COR-L47 (cell line): ENCODE measurements at regions not wholly inside any gene's neighbourhood (a gene's known extent, or its start where the extent isn't known, plus 50 kb on each side); places are given as distances from the start of the nearest gene placed in this dataset.
"Not testable (repeated sequence)": the region's sequence is repeated elsewhere in the genome, so short reads cannot be mapped to it uniquely, and the experiment has no call there.

Source experiments
- DNase-seq: peaks from one replicate; lab custom pipeline; 2025; lab: John Stamatoyannopoulos, UW

DNA sequence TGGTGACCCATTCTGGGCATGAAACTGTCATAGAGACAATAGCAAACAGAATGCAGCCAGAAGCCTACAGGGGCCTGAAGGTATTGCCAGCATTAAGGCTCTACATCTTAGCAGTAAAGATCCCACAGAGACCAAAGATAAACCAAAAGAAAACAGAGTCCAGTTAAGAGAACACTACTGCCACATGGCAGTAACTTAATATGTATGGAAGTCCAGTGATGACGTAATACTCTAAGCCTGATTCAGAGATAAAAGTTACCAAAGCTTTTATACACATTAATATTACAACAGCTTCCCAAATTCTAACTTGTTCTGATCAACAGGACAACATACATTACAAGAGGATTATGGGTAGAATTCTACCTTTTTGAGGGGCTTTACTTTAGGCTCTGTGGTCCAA is 371.5 kb downstream of the PRELID2 start:
- no peak for DNase-seq

DNA sequence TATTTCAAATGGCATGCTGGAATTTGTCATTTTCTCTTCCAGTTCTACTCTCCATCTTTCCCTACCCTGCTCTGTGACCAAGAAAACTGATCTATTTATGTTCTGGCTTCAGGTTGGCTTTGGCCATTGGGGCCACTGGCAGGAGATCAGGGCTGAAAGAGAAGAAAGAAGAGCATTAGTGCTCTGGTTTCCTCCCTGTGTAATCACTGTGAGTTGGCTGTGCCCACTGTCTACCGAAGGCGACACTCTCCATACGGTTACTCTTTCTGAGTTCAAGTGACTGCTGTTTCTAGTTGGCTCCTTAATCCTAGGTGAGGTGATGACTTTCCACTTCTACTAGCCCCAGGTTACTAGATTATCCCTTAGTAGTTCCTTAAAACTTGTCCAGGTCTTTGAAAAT is 372.6 kb downstream of the PRELID2 start:
- DNase-seq: no peak

DNA sequence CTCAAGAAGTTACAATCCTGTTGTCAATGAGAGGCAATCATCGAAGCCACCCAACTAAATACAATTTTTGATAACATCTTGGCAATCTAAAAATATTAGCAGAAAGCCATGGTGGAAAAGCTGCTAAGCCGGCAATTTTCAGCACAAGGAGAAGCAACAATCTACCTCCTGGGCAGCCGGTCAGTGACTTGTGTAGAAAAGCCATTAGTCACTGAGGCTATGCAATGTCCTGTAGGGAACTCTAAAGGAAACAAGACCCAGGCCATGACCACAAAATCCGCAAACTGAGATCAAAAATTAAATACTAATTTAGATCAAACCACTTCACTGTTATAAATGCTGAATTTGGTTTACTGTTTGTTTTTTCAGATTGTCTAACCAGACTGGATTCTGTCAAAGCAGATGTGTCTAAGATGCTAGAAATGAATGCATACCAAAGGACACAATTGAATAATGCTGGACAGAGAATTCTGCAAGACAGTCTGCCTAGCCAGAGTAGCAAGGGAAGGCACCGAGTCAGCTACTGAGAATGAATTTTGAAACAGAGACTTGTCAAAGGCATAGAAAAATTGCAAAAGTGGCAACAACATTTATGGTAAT is 384.8 kb downstream of the PRELID2 start:
- DNase-seq: no peak

DNA sequence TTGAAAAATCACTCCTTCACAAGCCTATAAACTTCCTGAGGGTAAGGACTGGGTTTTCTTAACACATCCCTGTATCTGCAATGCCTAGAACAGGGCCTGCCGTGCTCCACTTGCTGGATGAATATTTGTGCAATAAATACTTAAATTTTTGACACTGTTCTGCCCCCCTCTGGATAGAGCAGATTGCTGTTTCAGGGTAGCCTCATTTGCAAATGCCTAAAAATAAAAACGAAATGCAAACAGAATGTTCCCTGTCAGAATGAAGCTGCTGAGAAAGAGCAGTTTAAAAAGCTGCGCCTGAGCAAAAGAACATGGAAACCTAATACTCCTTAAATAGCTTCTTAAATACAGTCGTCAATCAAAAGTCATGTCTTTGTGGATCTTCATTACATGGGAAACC is 385.3 kb downstream of the PRELID2 start:
- DNase-seq: no peak

DNA sequence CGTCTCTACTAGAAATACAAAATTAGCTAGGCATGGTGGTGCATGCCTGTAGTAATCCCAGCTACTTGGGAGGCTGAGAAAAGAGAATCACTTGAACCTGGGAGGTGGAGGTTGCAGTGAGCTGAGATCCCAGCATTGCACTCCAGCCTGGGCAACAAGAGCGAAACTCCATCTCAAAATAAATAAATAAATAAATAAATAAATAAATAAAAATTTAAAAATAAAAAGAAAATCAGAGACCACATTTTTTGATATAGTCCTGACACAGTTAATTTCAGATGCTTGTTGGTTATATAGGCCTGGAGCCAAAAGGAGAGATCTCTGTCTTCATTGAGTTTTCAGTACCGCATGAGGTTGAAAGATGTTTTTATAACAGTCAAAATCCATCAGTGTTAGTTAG is 388.3 kb downstream of the PRELID2 start:
- DNase-seq: not testable (repeated sequence)

DNA sequence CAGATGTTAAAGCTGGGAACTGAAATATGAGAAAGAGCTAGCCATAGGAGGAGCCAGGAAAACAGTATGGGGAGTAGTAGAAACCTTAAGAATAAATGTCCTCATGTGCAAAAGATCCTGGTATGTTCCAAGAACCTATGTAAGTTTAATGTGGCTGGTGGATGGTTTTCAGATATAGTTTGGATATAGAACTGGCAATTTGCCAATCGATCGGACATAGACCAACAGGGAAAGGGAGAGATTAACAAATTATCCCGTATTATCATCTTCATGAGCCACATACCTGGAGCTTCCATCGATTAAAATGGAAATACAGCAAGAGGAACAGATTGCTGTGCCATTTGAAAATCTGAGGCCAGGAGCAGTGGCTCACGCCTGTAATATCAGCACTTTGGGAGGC is 388.7 kb downstream of the PRELID2 start:
- DNase-seq: no peak

DNA sequence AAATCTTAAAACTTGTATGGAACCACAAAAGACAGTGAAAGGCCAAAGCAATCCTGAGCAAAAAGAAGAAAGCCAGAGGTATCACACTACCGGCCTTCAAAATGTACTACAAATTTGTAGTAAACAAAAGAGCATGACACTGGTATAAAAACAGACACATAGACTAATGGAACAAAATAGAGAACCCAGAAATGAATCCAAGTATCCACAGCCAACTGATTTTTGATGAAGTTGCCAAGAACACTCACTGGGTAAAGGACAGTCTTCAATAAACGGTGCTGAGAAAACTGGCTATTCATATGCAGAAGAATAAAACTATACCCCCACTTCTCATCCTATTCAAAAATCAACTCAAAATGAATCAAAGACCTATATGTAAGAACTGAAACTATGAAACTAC is 390.1 kb downstream of the PRELID2 start:
- DNase-seq: no peak

DNA sequence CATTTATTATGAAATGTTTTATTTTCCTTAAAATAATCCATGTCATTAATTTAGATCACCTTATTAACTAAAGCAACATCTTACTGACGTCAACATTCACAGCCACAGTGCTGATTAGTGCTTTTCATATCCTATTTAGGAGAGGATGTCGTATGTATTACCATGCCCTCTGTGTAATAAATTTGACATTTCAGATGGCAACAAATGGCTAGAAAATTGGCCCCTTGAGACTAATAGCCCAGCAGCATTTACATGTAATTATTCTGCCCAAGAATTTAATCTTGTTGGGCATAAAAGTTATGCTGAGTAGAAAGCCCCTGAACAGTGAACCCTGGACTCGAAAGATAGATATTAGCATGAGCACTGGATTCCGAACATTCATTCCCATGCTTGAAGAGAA is 391.2 kb downstream of the PRELID2 start:
- DNase-seq: no peak

DNA sequence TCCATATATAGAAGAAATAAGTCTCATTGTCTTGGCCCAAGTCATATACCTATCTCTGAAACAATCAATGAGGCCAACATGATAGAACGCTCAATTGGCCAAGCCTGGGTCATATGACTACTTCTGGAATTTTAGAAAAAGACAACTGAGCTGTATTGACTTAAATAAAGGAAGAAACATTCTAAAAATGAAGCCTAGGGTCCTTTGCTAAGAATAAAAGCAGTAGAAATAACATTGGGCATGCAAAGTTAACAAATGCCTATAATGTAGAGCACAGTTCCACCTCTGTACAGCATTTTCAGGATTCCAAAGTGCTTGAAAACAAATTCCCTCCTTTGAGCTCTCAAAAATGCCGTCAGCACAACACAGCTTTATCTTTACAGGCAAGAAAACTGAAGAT is 391.8 kb downstream of the PRELID2 start:
- DNase-seq: no peak

DNA sequence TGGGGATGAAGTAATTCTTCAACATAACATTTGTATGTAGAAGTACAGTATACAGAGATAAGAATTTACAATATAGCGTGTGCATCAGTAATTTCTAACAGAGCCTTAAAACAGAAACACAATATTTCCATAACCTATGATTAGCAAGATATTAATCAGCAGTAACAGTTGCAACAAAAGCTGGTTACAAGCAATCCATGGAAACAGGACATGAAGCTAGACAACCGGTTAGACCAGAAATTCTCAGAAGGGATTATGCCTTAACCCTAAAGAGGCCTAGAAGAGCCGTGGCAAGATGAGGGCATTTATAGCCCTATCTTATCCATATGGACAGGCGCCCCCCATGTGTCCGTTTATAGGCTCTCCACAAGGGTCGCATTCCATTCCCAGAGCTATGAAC is 392.5 kb downstream of the PRELID2 start:
- not testable (repeated sequence) for DNase-seq

DNA sequence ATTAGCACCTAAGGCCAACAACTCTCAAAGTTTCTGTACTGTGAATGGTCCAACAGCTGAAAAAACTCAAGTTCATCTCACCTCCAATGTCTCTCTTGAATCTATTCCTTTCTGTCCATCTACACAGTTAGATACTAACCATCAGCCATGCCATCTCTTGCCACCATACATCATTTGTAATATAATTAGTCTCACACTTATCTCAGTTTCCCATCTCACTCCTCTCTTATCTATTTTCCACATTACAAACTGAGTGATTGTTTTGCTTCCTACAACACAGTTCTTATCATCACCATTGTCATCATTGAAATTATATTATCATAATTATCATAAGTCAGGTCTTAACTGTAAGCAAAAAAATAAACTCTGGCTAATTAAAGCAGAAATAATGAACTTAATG is 393.9 kb downstream of the PRELID2 start:
- DNase-seq: no peak

DNA sequence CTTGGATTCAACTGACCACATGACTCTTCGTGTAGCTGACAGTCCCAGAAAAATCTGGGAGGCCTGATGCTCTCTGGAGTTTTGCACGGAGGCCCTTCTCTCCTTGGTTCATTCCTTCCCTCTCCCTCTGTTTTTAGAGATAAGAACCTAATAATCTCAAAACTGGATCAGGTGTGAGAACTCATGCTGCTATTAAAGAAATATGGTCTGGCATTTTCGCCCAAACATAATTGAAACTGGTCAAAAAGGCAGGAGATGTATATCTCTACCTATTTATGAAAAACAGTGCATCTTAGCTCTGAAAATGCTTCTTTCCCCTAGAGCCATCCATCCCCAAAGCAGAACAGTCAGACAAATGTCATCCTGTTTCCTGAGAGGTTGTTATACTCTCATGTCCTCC is 397.5 kb downstream of the PRELID2 start:
- DNase-seq: no peak

DNA sequence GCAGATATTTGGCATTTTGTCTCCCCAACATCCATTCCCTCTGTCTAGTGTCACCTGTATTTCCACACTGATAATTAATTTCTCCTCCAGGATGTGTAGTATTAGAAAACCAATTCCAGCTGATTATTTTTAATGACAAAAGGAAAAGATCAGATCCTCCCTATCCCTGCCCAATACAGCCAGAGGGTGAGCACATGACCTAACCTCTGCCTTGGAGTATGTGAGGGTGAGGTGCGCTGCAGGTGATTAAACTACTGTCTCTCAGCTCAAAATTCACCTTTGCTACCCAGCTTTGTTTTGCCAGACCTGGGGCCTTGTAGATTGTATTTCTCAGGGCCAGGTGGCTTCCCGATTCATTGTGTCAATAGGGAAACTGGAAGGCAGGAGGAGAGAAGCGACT is 402.1 kb downstream of the PRELID2 start:
- DNase-seq: no peak

DNA sequence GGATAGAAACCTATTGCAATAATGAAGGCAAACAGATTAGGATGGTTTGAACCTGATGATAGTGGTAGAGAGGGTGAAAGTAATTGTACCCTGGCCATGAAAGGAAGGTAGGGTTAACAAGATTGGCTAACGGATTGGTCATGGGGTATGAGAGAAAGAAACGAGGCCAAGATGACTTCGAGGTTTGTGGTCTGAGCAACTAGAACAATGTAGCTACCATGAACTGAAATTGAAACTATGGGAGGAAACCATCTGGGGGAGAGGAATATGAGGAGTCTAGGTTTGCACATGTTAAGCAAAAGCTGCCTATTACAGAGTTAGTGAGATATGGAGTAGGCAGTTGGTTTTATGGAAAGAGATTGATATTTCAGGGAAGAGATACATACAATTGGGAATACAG is 406.0 kb downstream of the PRELID2 start:
- DNase-seq: no peak

DNA sequence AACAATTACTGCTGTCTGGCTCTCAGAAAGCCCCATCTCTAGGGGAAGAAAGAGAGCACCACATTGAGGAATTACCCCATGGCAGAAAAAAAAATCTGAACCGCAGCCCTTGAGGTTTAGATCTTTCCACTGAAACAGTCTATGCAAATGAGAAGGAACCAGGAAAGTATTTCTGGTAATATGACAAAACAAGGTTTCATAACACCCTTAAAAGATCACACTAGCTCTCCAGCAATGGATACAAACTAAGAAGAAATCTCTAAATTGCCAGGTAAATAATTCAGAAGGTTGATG is 427.1 kb downstream of the PRELID2 start:
- DNase-seq: no peak

DNA sequence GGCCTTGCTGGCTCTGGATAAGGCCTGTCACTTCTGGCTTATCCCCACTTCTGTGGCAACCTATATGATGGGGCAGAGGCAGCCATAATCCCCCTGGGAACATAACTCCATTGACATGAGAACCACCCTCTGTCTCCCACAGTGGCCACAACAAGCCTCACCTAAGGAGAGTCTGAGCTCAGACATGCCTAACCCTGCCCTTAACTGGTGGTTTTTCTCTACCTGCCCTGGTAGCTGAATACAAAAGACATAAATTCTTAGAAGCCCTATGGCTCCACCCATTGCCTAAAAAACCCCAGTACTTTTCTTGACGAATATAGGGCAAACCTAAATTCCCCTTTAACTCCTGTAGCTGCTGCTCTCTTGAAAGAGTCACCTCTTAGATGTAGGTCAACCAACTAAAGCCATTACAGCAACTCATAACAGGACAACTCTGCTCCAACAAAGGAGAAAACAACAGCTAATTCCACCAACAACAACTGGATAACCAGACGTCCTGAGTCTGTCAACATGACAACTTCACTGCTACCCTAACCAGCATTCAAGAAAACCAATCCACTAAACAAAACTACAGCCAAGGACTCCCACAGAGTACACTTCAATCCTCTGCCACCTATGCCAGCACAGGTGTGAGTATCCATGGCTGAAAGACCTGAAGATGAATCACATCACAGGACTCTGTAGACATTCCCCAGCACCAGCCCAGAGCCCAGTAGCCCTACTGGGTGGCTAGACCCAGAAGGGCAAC is 427.7 kb downstream of the PRELID2 start:
- DNase-seq: no peak

DNA sequence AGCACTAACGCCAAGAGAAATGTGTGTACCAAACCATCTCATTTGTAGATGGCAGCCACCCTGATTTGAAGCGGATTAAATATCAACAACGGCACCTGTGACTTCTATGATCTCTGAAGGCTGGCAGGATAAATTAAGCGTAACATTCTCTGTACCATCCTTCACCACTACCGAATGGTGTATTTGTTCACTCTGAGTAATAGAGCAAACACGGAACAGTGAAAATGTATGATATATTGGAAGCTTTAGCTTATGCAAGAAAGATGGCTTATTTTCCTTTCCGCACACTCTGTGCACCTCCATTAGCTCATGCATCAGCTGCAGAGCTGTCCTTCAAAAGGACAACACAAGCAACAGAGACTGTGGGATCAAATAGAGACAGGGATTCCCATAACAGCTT is 431.1 kb downstream of the PRELID2 start:
- no peak for DNase-seq

DNA sequence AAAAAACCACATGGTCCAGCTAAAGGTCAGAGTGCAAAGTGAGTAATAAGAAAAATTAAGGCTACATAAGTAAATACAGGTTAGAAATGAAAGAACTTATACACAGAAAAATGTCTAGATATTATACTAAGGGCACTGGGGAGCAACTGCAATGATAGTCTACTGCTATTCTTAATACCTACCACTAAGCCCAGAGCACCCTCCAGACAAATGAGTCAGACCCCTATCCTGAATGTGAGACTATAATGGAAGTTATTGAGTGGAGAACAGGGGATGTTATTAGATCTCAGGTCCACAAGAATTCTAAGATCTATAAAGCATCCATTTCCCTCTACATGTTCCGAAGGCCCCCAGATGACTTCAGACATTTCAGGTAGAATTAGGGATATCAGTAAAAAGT is 438.3 kb downstream of the PRELID2 start:
- DNase-seq: no peak

DNA sequence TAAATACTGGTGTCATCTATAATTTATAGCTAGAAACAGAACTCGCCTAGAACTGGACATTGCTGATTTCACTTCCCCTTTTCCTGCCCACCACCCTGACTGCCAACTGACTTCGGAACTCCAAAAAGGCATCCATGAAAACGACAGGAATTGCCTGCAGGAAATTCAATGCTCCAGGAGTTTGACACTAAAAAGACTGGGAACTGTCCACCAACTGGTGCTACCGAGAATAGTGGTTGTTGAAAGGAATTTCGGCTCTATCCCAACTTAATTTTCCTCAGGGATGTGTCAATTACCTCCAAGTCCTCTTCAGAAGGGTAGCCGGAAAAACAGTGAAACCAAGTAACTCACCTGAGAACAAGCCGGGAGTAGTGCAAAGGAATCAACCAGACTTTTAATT is 440.0 kb downstream of the PRELID2 start:
- not testable (repeated sequence) for DNase-seq

DNA sequence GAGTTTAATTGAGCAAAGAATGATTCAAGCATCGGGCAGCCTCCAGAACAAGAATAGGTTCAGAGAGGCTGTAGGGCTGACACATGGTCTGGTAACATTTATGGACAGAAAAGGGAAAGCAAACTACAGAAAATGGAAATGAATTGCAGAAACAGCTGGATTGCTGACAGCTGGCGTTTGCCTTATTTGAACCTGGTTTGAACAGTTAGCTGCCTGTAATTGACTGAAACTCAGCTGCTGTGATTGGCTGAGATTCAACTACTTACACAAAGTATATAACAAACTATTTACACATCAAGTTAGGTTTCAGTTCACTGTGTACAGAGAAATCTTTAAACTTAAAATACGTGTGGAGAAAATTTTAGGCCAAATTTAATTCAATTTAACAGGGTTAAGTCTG is 441.7 kb downstream of the PRELID2 start:
- no peak for DNase-seq

DNA sequence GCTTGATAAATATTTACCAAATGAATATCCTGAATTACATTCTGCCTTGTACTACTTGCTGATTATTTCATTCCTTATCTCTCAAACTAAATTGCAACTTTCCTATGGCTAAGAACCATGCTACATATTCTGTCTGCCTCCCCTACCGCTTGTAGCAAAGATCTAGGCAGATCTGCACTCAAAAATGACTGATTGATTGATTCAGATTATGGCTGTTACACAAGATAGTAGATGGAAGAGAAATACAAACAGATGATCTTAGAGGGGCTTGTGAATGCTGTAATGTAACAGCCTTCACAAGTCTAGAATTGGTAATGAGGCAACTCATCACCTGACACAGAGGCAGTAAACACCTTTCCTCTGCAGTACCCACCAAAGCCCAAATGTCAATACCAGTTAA is 446.1 kb downstream of the PRELID2 start:
- DNase-seq: no peak

DNA sequence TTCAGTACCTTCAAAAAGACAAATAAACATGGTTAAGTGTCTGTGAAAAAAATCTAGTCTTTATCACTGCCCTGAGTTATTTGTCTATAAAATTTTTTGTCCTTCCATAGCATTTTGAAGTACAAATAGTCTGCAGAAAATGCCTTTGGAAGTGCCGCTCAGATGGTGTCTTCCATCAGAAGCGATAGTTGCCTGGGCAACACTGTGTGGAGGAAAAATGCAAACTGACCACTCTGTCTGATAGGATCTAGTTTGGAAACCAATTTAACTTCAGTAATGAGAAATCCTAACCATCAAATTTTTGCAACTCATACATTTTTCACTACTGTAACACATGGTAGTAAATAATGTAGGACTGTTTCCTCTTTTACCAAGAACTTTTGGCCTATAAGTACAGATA is 449.9 kb downstream of the PRELID2 start:
- no peak for DNase-seq

DNA sequence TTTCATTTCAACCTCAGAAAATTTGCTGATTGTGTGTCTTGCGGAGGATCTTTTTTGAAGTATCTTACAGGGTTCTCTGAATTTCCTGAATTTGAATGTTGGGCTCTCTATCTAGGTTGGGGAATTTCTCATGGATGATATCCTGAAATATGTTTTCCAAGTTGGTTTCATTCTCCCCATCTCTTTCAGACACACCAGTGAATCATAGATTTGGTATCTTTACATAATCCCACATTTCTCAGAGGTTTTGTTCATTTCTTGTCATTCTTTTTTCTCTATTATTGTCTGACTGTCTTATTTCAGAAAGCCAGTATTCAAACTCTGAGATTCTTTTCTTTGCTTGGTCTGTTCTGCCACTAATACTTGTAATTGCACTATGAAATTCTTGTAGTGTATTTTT is 456.9 kb downstream of the PRELID2 start:
- DNase-seq: no peak

DNA sequence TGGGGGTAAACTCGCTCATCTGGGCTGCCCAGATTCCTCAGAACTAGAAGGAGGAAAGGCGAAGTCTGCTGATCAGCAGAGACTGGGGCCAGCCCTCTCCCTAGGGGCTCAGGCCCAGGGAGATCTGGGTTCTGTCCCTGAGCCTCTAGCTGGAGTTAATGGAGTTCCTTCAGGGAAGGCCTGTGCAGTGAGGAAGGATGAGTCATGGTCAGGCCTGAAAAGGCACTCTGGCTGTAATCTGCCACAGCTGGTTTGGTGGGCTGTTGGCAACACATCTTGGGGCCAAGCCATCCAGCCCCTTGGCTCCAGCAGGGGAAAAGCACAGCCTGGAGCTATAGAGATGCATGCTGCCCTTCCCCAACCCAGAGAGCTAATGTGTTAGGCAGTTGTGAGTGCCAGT is 459.6 kb downstream of the PRELID2 start:
- no peak for DNase-seq
